GM18873 (cell line): ENCODE measurements at regions not wholly inside any gene's neighbourhood (a gene's known extent, or its start where the extent isn't known, plus 50 kb on each side); places are given as distances from the start of the nearest gene placed in this dataset.

Experiments used
- ATAC-seq: cut with Tn5 transposase; IDR thresholded peaks from one replicate; pipeline ENCODE4 v1.9.1; 2021; ENCODE audit warnings: mild to moderate bottlenecking, moderate library complexity, moderate number of reproducible peaks; ENCODE audit not compliant: unreplicated experiment, low FRiP score

GRCh38 chr3:25365636-25366035 is 62.4 kb upstream of the RARB start:
- no peak for ATAC-seq

DNA sequence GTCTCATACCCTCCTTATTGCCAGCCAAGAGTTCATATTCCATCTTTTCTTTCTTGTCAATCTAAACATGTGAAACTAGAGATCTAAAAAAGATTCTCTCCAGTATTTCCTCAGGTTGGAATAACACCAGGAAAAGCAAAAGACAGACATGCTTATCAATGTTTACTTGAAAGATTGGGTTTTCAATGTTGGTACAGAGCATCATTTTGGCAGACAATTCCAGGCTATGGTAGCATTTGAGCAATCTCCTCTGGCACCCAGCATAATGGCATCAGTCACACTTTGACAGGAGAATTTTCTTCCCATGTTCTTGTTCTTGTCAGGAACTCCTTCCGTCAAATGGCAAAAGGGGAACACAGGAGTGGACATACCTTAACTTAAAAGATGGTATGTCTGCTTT is 61.0 kb upstream of the RARB start:
- no peak for ATAC-seq

DNA sequence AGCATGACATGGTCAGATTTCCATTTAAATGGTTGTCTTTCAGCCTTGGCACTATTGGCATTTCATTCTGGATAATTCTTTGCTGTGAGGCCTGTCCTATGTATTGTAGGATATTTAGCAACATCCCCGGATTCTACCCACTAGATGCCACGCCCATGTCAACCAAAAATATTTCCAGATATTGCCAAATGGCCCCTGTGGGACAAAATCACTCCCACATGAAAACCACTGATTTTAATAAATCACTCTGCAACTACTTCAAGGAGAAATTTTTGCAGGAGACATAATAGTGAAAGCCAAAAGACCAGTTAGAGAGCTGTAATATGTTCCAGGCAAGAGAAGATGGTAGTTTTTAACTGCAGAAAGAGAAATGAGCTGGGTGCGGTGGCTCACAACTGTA is 55.9 kb upstream of the RARB start:
- no peak for ATAC-seq

DNA sequence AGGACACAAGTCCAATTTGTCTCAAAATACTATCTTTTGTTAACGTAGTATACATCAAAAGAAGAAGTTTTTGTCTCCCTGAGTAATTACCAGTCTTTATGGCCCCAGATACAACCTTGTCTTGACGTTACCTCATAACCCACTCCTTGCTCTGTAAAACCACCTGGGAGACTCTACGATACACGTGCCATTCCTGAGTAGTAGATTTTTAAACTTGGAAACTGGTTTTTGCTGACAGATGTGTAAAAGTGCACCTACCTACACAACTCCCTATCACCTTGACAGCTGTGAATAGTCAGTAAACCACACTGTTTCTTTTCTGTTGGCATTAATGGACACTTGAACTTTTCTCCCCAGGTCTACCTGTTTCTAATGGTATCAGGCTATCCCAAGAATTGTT is 51.7 kb upstream of the RARB start:
- no peak for ATAC-seq

DNA sequence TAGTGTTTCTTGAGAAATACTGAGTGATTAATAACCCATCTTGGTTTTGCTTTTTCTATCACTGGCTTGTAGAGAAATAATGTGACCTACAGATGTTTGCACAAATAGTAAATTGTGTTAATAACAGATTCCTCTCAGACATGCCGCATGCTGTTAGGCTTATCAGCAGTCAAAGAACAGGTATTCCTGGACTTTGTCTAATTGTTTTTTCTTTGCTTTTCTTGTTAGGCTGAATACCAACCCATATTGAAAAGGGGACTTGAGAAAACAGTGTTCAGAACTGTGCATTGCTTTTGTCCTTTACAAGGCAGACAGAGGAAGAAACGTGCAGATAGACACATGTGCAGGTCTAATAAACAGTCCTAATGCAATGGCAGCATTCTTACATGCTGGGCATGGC is 51.0 kb upstream of the RARB start:
- no peak for ATAC-seq
